ENCODE measurements at regions not wholly inside any gene's neighbourhood (a gene's known extent, or its start where the extent isn't known, plus 50 kb on each side); places are given as distances from the start of the nearest gene placed in this dataset.

- Histone ChIP-seq H3K27me3 (no peaks in the 10 kb centered on the region), H3K4me3 (no peak overlapping the region), H3K36me3 (no peaks in the 10 kb centered on the region), H3K4me1 (peaks cover 0 to 13% (median 0%) of the 10 kb centered on the region in 3 donors), H3K27ac (no peak overlapping the region), H3K9me3 (peaks cover 0 to 8% (median 0%) of the 10 kb centered on the region in 3 donors)
- 74% methylated on average over 1 of the region's 1 CpG; no CpG with 5 or more reads in 1 of the 2 donors for WGBS, 2 donors (ENCODE audit: low coverage in 1 of 2)
- TF ChIP-seq POLR2A (IDR thresholded peaks at IDR 0.05) (no peak), CTCF (IDR thresholded peaks at IDR 0.05) (no peak), POLR2AphosphoS5 (IDR thresholded peaks at IDR 0.05) (no peak), EP300 (IDR thresholded peaks at IDR 0.05) (no peak)
- no peak for ATAC-seq
Measured at GRCh38 chr13:44124352-44124751, 244.6 kb downstream of the LACC1 start.

GRCh38 chr13:44125943-44126469 lies 246.3 kb downstream of the LACC1 start:
- H3K4me1 ChIP-seq: peaks cover 0 to 13% (median 0%) of the 10 kb centered on the region in 3 donors
- H3K4me3 ChIP-seq: no peak overlapping the region
- H3K36me3 ChIP-seq: no peaks in the 10 kb centered on the region
- H3K27me3 ChIP-seq: no peaks in the 10 kb centered on the region
- WGBS, 2 donors (ENCODE audit: low coverage in 1 of 2): 38 to 76% methylated on average over 2 of the region's 3 CpGs
- TF ChIP-seq POLR2A (IDR thresholded peaks at IDR 0.05) (no peak), CTCF (IDR thresholded peaks at IDR 0.05) (no peak), POLR2AphosphoS5 (IDR thresholded peaks at IDR 0.05) (no peak), EP300 (IDR thresholded peaks at IDR 0.05) (no peak)
- ATAC-seq: no peak
- H3K27ac ChIP-seq: no peak overlapping the region
- peaks cover 0 to 8% (median 0%) of the 10 kb centered on the region in 3 donors for H3K9me3 ChIP-seq

- H3K27ac ChIP-seq: peak overlapping the region in 3 of 4 donors; percentile 29 to 66 (median 62)
- no peak for TF ChIP-seq POLR2A (IDR thresholded peaks at IDR 0.05)
- TF ChIP-seq CTCF (IDR thresholded peaks at IDR 0.05): peak in 3 of 4 experiments; percentile 16 to 59 (median 36)
- TF ChIP-seq POLR2AphosphoS5 (IDR thresholded peaks at IDR 0.05): peak; percentile 85
- H3K9me3 ChIP-seq: peaks cover 0 to under 1% (median 0%) of the 10 kb centered on the region in 3 donors
- no peak overlapping the region for H3K4me3 ChIP-seq
- ATAC-seq: peak; percentile 85
- H3K4me1 ChIP-seq: peaks cover 0 to 13% (median 0%) of the 10 kb centered on the region in 3 donors
- WGBS, 2 donors (ENCODE audit: low coverage in 1 of 2): 28 to 45% methylated on average over 2 to 4 of the region's 7 CpGs
- no peaks in the 10 kb centered on the region for H3K36me3 ChIP-seq
- no peaks in the 10 kb centered on the region for H3K27me3 ChIP-seq
Measured at GRCh38 chr13:44128552-44129001, 245.0 kb upstream of the SERP2 start.

GRCh38 chr13:44129418-44129817 lies 244.2 kb upstream of the SERP2 start:
- Histone ChIP-seq H3K9me3 (no peaks in the 10 kb centered on the region), H3K36me3 (no peaks in the 10 kb centered on the region), H3K27ac (peak overlapping the region in 1 of 4 donors; percentile 66), H3K27me3 (no peaks in the 10 kb centered on the region), H3K4me1 (peaks cover 0 to 13% (median 0%) of the 10 kb centered on the region in 3 donors), H3K4me3 (no peak overlapping the region)
- no peak for TF ChIP-seq POLR2AphosphoS5 (IDR thresholded peaks at IDR 0.05)
- no peak for TF ChIP-seq EP300 (IDR thresholded peaks at IDR 0.05)
- TF ChIP-seq POLR2A (IDR thresholded peaks at IDR 0.05): no peak
- no peak for TF ChIP-seq CTCF (IDR thresholded peaks at IDR 0.05)
- WGBS, 2 donors (ENCODE audit: low coverage in 1 of 2): 74 to 75% methylated on average over 1 to 2 of the region's 2 CpGs
- ATAC-seq: no peak

DNA sequence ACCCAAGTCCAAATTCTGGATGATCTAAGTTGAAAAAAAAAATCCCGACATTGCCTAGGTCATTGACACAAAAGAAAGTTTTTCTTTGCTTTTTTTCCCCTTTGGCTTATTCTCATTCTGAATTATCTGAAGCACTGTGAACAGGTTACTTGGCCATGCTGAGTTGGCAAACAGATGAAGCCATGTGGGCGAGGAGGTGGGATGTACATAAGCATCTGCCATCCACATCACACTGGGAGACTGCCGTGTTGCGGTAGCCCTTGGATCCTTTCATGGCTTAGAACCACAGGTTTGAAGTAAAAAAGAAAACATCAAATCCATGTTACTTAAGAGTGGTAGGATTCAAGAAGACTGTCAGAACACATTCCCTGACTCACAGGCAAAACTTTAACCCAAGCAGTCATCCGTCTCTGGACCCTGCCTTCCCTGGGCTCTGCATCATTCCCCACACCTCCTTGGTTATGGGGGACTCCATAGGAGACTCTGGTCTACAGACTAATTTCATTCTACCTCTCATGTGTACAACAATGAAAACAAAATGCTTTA lies 242.5 kb upstream of the SERP2 start:
- no peak overlapping the region for H3K27ac ChIP-seq
- ATAC-seq: no peak

More for the DNA sequence above, 242.5 kb upstream of the SERP2 start:
- Histone ChIP-seq H3K27me3 (no peaks in the 10 kb centered on the region), H3K4me3 (no peak overlapping the region), H3K4me1 (peaks cover 0 to 13% (median 0%) of the 10 kb centered on the region in 3 donors), H3K36me3 (no peaks in the 10 kb centered on the region), H3K9me3 (no peaks in the 10 kb centered on the region)
- WGBS, 2 donors (ENCODE audit: low coverage in 1 of 2): 90 to 96% methylated on average over 3 to 5 of the region's 5 CpGs
- TF ChIP-seq POLR2AphosphoS5 (IDR thresholded peaks at IDR 0.05): no peak
